ENCODE measurements at regions not wholly inside any gene's neighbourhood (a gene's known extent, or its start where the extent isn't known, plus 50 kb on each side); places are given as distances from the start of the nearest gene placed in this dataset.

- no peak for TF ChIP-seq CTCF (IDR thresholded peaks at IDR 0.05)
- TF ChIP-seq POLR2A (IDR thresholded peaks at IDR 0.05) = no peak
Measured at GRCh38 chr2:16200554-16201193, 260.3 kb downstream of the MYCN start.
